ENCODE measurements at regions not wholly inside any gene's neighbourhood (a gene's known extent, or its start where the extent isn't known, plus 50 kb on each side); places are given as distances from the start of the nearest gene placed in this dataset.

- peak overlapping the region; percentile 72 for H3K4me3 ChIP-seq (ENCODE audit: low read depth, low read length)
- no peaks in the 10 kb centered on the region for H3K4me1 ChIP-seq (ENCODE audit: control insufficient read depth, insufficient read depth, low read length)
- H3K27me3 ChIP-seq (ENCODE audit: control insufficient read depth, insufficient read depth, low read length) = peaks cover 18% of the 10 kb centered on the region
- peak overlapping the region; percentile 66 for H3K9ac ChIP-seq (ENCODE audit: low read depth, low read length)
- H3K36me3 ChIP-seq (ENCODE audit: control insufficient read depth, insufficient read depth, low read length) = no peaks in the 10 kb centered on the region
- H3K9me3 ChIP-seq (ENCODE audit: control insufficient read depth, insufficient read depth, low read length) = no peaks in the 10 kb centered on the region
Observed at GRCh38 chr9:36765468-36766341, 193.0 kb downstream of the MELK start.

GRCh38 chr9:36768677-36769076, 196.0 kb downstream of the MELK start:
- H3K9ac ChIP-seq (ENCODE audit: low read depth, low read length) = no peak overlapping the region
- H3K9me3 ChIP-seq (ENCODE audit: control insufficient read depth, insufficient read depth, low read length) = no peaks in the 10 kb centered on the region
- no peaks in the 10 kb centered on the region for H3K4me1 ChIP-seq (ENCODE audit: control insufficient read depth, insufficient read depth, low read length)
- peaks cover 18% of the 10 kb centered on the region for H3K27me3 ChIP-seq (ENCODE audit: control insufficient read depth, insufficient read depth, low read length)
- no peak overlapping the region for H3K4me3 ChIP-seq (ENCODE audit: low read depth, low read length)
- H3K36me3 ChIP-seq (ENCODE audit: control insufficient read depth, insufficient read depth, low read length) = no peaks in the 10 kb centered on the region

- Histone ChIP-seq H3K27me3 (ENCODE audit: control insufficient read depth, insufficient read depth, low read length) (peaks cover 18% of the 10 kb centered on the region), H3K36me3 (ENCODE audit: control insufficient read depth, insufficient read depth, low read length) (no peaks in the 10 kb centered on the region), H3K4me1 (ENCODE audit: control insufficient read depth, insufficient read depth, low read length) (no peaks in the 10 kb centered on the region), H3K9ac (ENCODE audit: low read depth, low read length) (no peak overlapping the region), H3K9me3 (ENCODE audit: control insufficient read depth, insufficient read depth, low read length) (no peaks in the 10 kb centered on the region), H3K4me3 (ENCODE audit: low read depth, low read length) (no peak overlapping the region)
Observed at GRCh38 chr9:36770025-36770424, 197.3 kb downstream of the MELK start.

- Histone ChIP-seq H3K9ac (ENCODE audit: low read depth, low read length) (no peak overlapping the region), H3K4me3 (ENCODE audit: low read depth, low read length) (no peak overlapping the region), H3K9me3 (ENCODE audit: control insufficient read depth, insufficient read depth, low read length) (no peaks in the 10 kb centered on the region), H3K36me3 (ENCODE audit: control insufficient read depth, insufficient read depth, low read length) (no peaks in the 10 kb centered on the region), H3K4me1 (ENCODE audit: control insufficient read depth, insufficient read depth, low read length) (no peaks in the 10 kb centered on the region), H3K27me3 (ENCODE audit: control insufficient read depth, insufficient read depth, low read length) (peaks cover 11% of the 10 kb centered on the region)
Observed at GRCh38 chr9:36772449-36773403, 200.0 kb downstream of the MELK start.

GRCh38 chr9:36778682-36779081, 206.0 kb downstream of the MELK start:
- H3K27me3 ChIP-seq (ENCODE audit: control insufficient read depth, insufficient read depth, low read length) = no peaks in the 10 kb centered on the region
- no peaks in the 10 kb centered on the region for H3K4me1 ChIP-seq (ENCODE audit: control insufficient read depth, insufficient read depth, low read length)
- H3K36me3 ChIP-seq (ENCODE audit: control insufficient read depth, insufficient read depth, low read length) = no peaks in the 10 kb centered on the region
- H3K4me3 ChIP-seq (ENCODE audit: low read depth, low read length) = no peak overlapping the region
- no peak overlapping the region for H3K9ac ChIP-seq (ENCODE audit: low read depth, low read length)
- H3K9me3 ChIP-seq (ENCODE audit: control insufficient read depth, insufficient read depth, low read length) = no peaks in the 10 kb centered on the region

- no peak overlapping the region for H3K9ac ChIP-seq (ENCODE audit: low read depth, low read length)
- H3K27me3 ChIP-seq (ENCODE audit: control insufficient read depth, insufficient read depth, low read length) = no peaks in the 10 kb centered on the region
- no peaks in the 10 kb centered on the region for H3K36me3 ChIP-seq (ENCODE audit: control insufficient read depth, insufficient read depth, low read length)
- no peak overlapping the region for H3K4me3 ChIP-seq (ENCODE audit: low read depth, low read length)
- no peaks in the 10 kb centered on the region for H3K9me3 ChIP-seq (ENCODE audit: control insufficient read depth, insufficient read depth, low read length)
- no peaks in the 10 kb centered on the region for H3K4me1 ChIP-seq (ENCODE audit: control insufficient read depth, insufficient read depth, low read length)
Observed at GRCh38 chr9:36779582-36779981, 206.9 kb downstream of the MELK start.

- Histone ChIP-seq H3K4me1 (ENCODE audit: control insufficient read depth, insufficient read depth, low read length) (no peaks in the 10 kb centered on the region), H3K4me3 (ENCODE audit: low read depth, low read length) (no peak overlapping the region), H3K9ac (ENCODE audit: low read depth, low read length) (no peak overlapping the region), H3K36me3 (ENCODE audit: control insufficient read depth, insufficient read depth, low read length) (no peaks in the 10 kb centered on the region), H3K9me3 (ENCODE audit: control insufficient read depth, insufficient read depth, low read length) (no peaks in the 10 kb centered on the region), H3K27me3 (ENCODE audit: control insufficient read depth, insufficient read depth, low read length) (peaks cover 3% of the 10 kb centered on the region)
Observed at GRCh38 chr9:36780186-36780585, 207.5 kb downstream of the MELK start.

- Histone ChIP-seq H3K27me3 (ENCODE audit: control insufficient read depth, insufficient read depth, low read length) (peaks cover 3% of the 10 kb centered on the region), H3K9ac (ENCODE audit: low read depth, low read length) (no peak overlapping the region), H3K36me3 (ENCODE audit: control insufficient read depth, insufficient read depth, low read length) (no peaks in the 10 kb centered on the region), H3K4me1 (ENCODE audit: control insufficient read depth, insufficient read depth, low read length) (no peaks in the 10 kb centered on the region), H3K9me3 (ENCODE audit: control insufficient read depth, insufficient read depth, low read length) (no peaks in the 10 kb centered on the region), H3K4me3 (ENCODE audit: low read depth, low read length) (no peak overlapping the region)
Observed at GRCh38 chr9:36781533-36781932, 208.8 kb downstream of the MELK start.
